Hematopoietic multipotent progenitor cell treated with erythropoietin and hydrocortisone succinate and interleukin-3 and kit ligand, for 6 days (in vitro differentiated cells): ENCODE measurements at regions not wholly inside any gene's neighbourhood (a gene's known extent, or its start where the extent isn't known, plus 50 kb on each side); places are given as distances from the start of the nearest gene placed in this dataset.
A peak's percentile ranks its signal among the peaks of the same experiment; 100 is the strongest.

Source experiments
- DNase-seq: peaks from one replicate; pipeline ENCODE4 v3.0.0-alpha.2; 2015

GRCh38 chr20:24165301-24166122 lies 176.9 kb upstream of the GGTLC1 start:
- DNase-seq, result no peak

- DNase-seq, result peak; percentile 22
Observed at GRCh38 chr20:24164360-24164759, 175.8 kb upstream of the GGTLC1 start.

GRCh38 chr20:24163506-24163905 lies 174.9 kb upstream of the GGTLC1 start:
- no peak for DNase-seq

GRCh38 chr20:24160563-24161281 lies 172.1 kb upstream of the GGTLC1 start:
- peak; percentile 41 for DNase-seq

- no peak for DNase-seq
Observed at GRCh38 chr20:24158281-24158680, 169.7 kb upstream of the GGTLC1 start.

GRCh38 chr20:24157213-24157612 lies 168.6 kb upstream of the GGTLC1 start:
- no peak for DNase-seq

GRCh38 chr20:24153101-24154040 lies 164.8 kb upstream of the GGTLC1 start:
- DNase-seq, result no peak

GRCh38 chr20:24151621-24152294 lies 163.2 kb upstream of the GGTLC1 start:
- no peak for DNase-seq

- DNase-seq, result no peak
Observed at GRCh38 chr20:24150406-24150805, 161.8 kb upstream of the GGTLC1 start.

GRCh38 chr20:24149881-24150307 lies 161.3 kb upstream of the GGTLC1 start:
- DNase-seq, result peak; percentile 36

GRCh38 chr20:24149175-24149574 lies 160.6 kb upstream of the GGTLC1 start:
- DNase-seq, result no peak

- peak; percentile 68 for DNase-seq
Observed at GRCh38 chr20:24148372-24148771, 159.8 kb upstream of the GGTLC1 start.

- DNase-seq, result no peak
Observed at GRCh38 chr20:24147961-24148360, 159.4 kb upstream of the GGTLC1 start.

GRCh38 chr20:24147479-24147878 lies 158.9 kb upstream of the GGTLC1 start:
- DNase-seq, result no peak

GRCh38 chr20:24146231-24146634 lies 157.7 kb upstream of the GGTLC1 start:
- no peak for DNase-seq

- DNase-seq, result no peak
Observed at GRCh38 chr20:24144371-24144770, 155.8 kb upstream of the GGTLC1 start.

GRCh38 chr20:24141111-24141510 lies 152.5 kb upstream of the GGTLC1 start:
- no peak for DNase-seq

- no peak for DNase-seq
Observed at GRCh38 chr20:24139846-24140245, 151.3 kb upstream of the GGTLC1 start.

- DNase-seq, result no peak
Observed at GRCh38 chr20:24138951-24139350, 150.4 kb upstream of the GGTLC1 start.

- no peak for DNase-seq
Observed at GRCh38 chr20:24138196-24138857, 149.7 kb upstream of the GGTLC1 start.

- no peak for DNase-seq
Observed at GRCh38 chr20:24136659-24137246, 148.2 kb upstream of the GGTLC1 start.

GRCh38 chr20:24135781-24136180 lies 147.2 kb upstream of the GGTLC1 start:
- no peak for DNase-seq
